HEK293 (cell line): ENCODE measurements at regions not wholly inside any gene's neighbourhood (a gene's known extent, or its start where the extent isn't known, plus 50 kb on each side); places are given as distances from the start of the nearest gene placed in this dataset.

ENCODE experiments used
- CTCF ChIA-PET: fragments of 350-600 bp; formaldehyde crosslinking; extraction: SDS; loops from one replicate; lab custom pipeline; 2021; ENCODE audit warnings: antibody characterized with exemption; lab: Yijun Ruan, JAX
- POLR2A ChIA-PET: fragments of 300-600 bp; formaldehyde crosslinking; extraction: SDS; loops from one replicate; lab custom pipeline; 2020; ENCODE audit warnings: antibody characterized with exemption, inconsistent platforms; lab: Yijun Ruan, JAX
- H3K27ac ChIP-seq: fragments of 200-500 bp; sonication (Bioruptor generic); 2 replicates; pipeline ENCODE4 v1.5.1; 2014; ENCODE audit warnings: low read depth, low read length, control low read depth, inconsistent platforms; ENCODE audit errors: extremely low read depth
- H3K36me3 ChIP-seq, 2 experiments: fragments of 200-500 bp in 1 of 2; sonication (Bioruptor generic) in 1 of 2; 1 replicate in 1 of 2; 2 replicates in 1 of 2; pipeline ENCODE4 v1.5.1; 2014 to 2017; ENCODE audit warnings: inconsistent platforms in 2 of 2, low read length in 2 of 2; ENCODE audit not compliant: control insufficient read depth in 2 of 2, insufficient read depth in 1 of 2
- H3K4me1 ChIP-seq: fragments of 200-500 bp; sonication (Bioruptor generic); 2 replicates; pipeline ENCODE4 v1.5.1; 2014; ENCODE audit warnings: mild to moderate bottlenecking, low read length, inconsistent platforms; ENCODE audit not compliant: control insufficient read depth, insufficient read depth
- H3K4me3 ChIP-seq: 2 replicates; pipeline ENCODE4 v1.5.1; 2011; ENCODE audit warnings: low read depth, mild to moderate bottlenecking, control low read depth, low read length, moderate library complexity
- H3K9me3 ChIP-seq: fragments of 200-500 bp; sonication (Bioruptor generic); 2 replicates; pipeline ENCODE4 v1.5.1; 2014; ENCODE audit warnings: low read depth, low read length, inconsistent platforms; ENCODE audit not compliant: control insufficient read depth, insufficient read depth
- ATF2 ChIP-seq: fragments of 450-650 bp; formaldehyde crosslinking; IDR thresholded peaks from 2 replicates; pipeline ENCODE4 v1.5.1; 2016; ENCODE audit warnings: missing biosample characterization, missing genetic modification characterization, low read depth
- HOXC10 ChIP-seq: sonication (generic); formaldehyde crosslinking; IDR thresholded peaks from 2 replicates; pipeline ENCODE4 v1.8.1; 2023; ENCODE audit warnings: mild to moderate bottlenecking, missing genetic modification reagents
- INSM2 ChIP-seq: fragments of 450-650 bp; formaldehyde crosslinking; IDR thresholded peaks from 2 replicates; pipeline ENCODE4 v1.5.1; 2016; ENCODE audit warnings: missing biosample characterization, missing genetic modification characterization
- KLF10 ChIP-seq: fragments of 450-650 bp; IDR thresholded peaks from 2 replicates; pipeline ENCODE4 v1.5.1; 2018; ENCODE audit warnings: missing biosample characterization, mild to moderate bottlenecking, missing genetic modification characterization
- MZF1 ChIP-seq: fragments of 450-650 bp; formaldehyde crosslinking; IDR thresholded peaks from 2 replicates; pipeline ENCODE4 v1.5.1; 2017; ENCODE audit warnings: missing biosample characterization, missing genetic modification characterization, borderline replicate concordance
- REST ChIP-seq: fragments of 450-650 bp; formaldehyde crosslinking; IDR thresholded peaks from 2 replicates; pipeline ENCODE4 v1.5.1; 2016; ENCODE audit warnings: missing biosample characterization, missing genetic modification characterization
- SCRT1 ChIP-seq: fragments of 450-650 bp; formaldehyde crosslinking; IDR thresholded peaks from 2 replicates; pipeline ENCODE4 v1.5.1; 2016; ENCODE audit warnings: missing biosample characterization, missing genetic modification characterization, borderline replicate concordance
- ZBTB10 ChIP-seq: fragments of 450-650 bp; formaldehyde crosslinking; IDR thresholded peaks from 2 replicates; pipeline ENCODE4 v1.5.1; 2016; ENCODE audit warnings: missing biosample characterization, missing genetic modification characterization
- ZBTB7A ChIP-seq: fragments of 450-650 bp; formaldehyde crosslinking; IDR thresholded peaks from 2 replicates; pipeline ENCODE4 v1.5.1; 2016; ENCODE audit warnings: low read depth, missing biosample characterization, missing genetic modification characterization
- ZFHX2 ChIP-seq: fragments of 450-650 bp; formaldehyde crosslinking; conservative IDR thresholded peaks from 2 replicates; pipeline ENCODE4 v1.5.1; 2016; ENCODE audit warnings: missing biosample characterization, missing genetic modification characterization
- ZFP37 ChIP-seq: fragments of 450-650 bp; formaldehyde crosslinking; IDR thresholded peaks from 2 replicates; pipeline ENCODE4 v1.5.1; 2016; ENCODE audit warnings: missing biosample characterization, missing genetic modification characterization
- ZNF121 ChIP-seq: fragments of 450-650 bp; formaldehyde crosslinking; IDR thresholded peaks from 2 replicates; pipeline ENCODE4 v1.5.1; 2016; ENCODE audit warnings: missing biosample characterization, missing genetic modification characterization
- ZNF16 ChIP-seq: fragments of 450-650 bp; formaldehyde crosslinking; IDR thresholded peaks from 2 replicates; pipeline ENCODE4 v1.5.1; 2016; ENCODE audit warnings: low read depth, missing biosample characterization, missing genetic modification characterization
- ZNF23 ChIP-seq: fragments of 450-650 bp; formaldehyde crosslinking; IDR thresholded peaks from 2 replicates; pipeline ENCODE4 v1.5.1; 2016; ENCODE audit warnings: missing biosample characterization, missing genetic modification characterization, borderline replicate concordance
- ZNF274 ChIP-seq, 2 experiments: fragments of 200-500 bp in 1 of 2; fragments of 450-650 bp in 1 of 2; sonication (Bioruptor generic) in 1 of 2; formaldehyde crosslinking in 1 of 2; IDR thresholded peaks; 2 replicates each; pipeline versions ENCODE4 v1.5.1 to v1.6.1; 2014 to 2016; ENCODE audit warnings: borderline replicate concordance in 1 of 2, inconsistent platforms in 1 of 2, low read length in 1 of 2, missing biosample characterization in 1 of 2, missing genetic modification characterization in 1 of 2
- ZNF37A ChIP-seq: fragments of 450-650 bp; IDR thresholded peaks from 2 replicates; pipeline ENCODE4 v1.5.1; 2018; ENCODE audit warnings: missing biosample characterization, missing genetic modification characterization
- ZNF488 ChIP-seq: fragments of 450-650 bp; formaldehyde crosslinking; IDR thresholded peaks from 2 replicates; pipeline ENCODE4 v1.5.1; 2016; ENCODE audit warnings: missing biosample characterization, missing genetic modification characterization
- ZNF549 ChIP-seq: fragments of 450-650 bp; IDR thresholded peaks from 2 replicates; pipeline ENCODE4 v1.5.1; 2018; ENCODE audit warnings: missing biosample characterization, missing genetic modification characterization, mild to moderate bottlenecking, inconsistent platforms, moderate library complexity
- ZNF560 ChIP-seq: fragments of 450-650 bp; formaldehyde crosslinking; IDR thresholded peaks from 2 replicates; pipeline ENCODE4 v1.5.1; 2017; ENCODE audit warnings: missing biosample characterization, missing genetic modification characterization, borderline replicate concordance
- ZNF571 ChIP-seq: fragments of 450-650 bp; formaldehyde crosslinking; IDR thresholded peaks from 2 replicates; pipeline ENCODE4 v1.5.0; 2017; ENCODE audit warnings: missing biosample characterization, missing genetic modification characterization
- ZNF610 ChIP-seq: fragments of 450-650 bp; formaldehyde crosslinking; IDR thresholded peaks from 2 replicates; pipeline ENCODE4 v1.5.1; 2016; ENCODE audit warnings: missing biosample characterization, missing genetic modification characterization, borderline replicate concordance
- ZNF645 ChIP-seq: fragments of 450-650 bp; formaldehyde crosslinking; IDR thresholded peaks from 2 replicates; pipeline ENCODE4; 2016; ENCODE audit warnings: missing biosample characterization, missing genetic modification characterization
- ZNF707 ChIP-seq: fragments of 450-650 bp; formaldehyde crosslinking; IDR thresholded peaks from 2 replicates; pipeline ENCODE4 v1.5.1; 2016; ENCODE audit warnings: missing biosample characterization, missing genetic modification characterization
- ZSCAN16 ChIP-seq: fragments of 450-650 bp; formaldehyde crosslinking; IDR thresholded peaks from 2 replicates; pipeline ENCODE4 v1.5.1; 2016; ENCODE audit warnings: missing biosample characterization, missing genetic modification characterization

- TF ChIP-seq ZNF645 (tag by site-specific recombination), result no peak
- TF ChIP-seq ZNF549 (tag by site-specific recombination), result no peak
- TF ChIP-seq SCRT1 (tag by site-specific recombination), result no peak
- TF ChIP-seq ZBTB7A (tag by site-specific recombination), result no peak
Measured at GRCh38 chr4:111480510-111480909, 664.7 kb upstream of the FAM241A start (continued).

- TF ChIP-seq ZNF610 (tag by site-specific recombination) (no peak), ZNF571 (no peak), MZF1 (tag by site-specific recombination) (no peak), ZNF121 (tag by site-specific recombination) (no peak), ZNF16 (tag by site-specific recombination) (no peak), KLF10 (no peak), REST (no peak), ZSCAN16 (tag by site-specific recombination) (no peak), ZBTB10 (tag by site-specific recombination) (no peak), ZNF37A (no peak), HOXC10 (CRISPR knock-in tag) (no peak), INSM2 (tag by site-specific recombination) (no peak), ZNF707 (tag by site-specific recombination) (no peak), ZNF560 (tag by site-specific recombination) (no peak), ZNF274 (IDR thresholded peaks at IDR 0.05; ENCODE audit: low read length) (no peak), ZNF274 (tag by site-specific recombination; IDR thresholded peaks at IDR 0.05; ENCODE audit: borderline replicate concordance) (no peak), ATF2 (tag by site-specific recombination) (no peak), ZFP37 (tag by site-specific recombination) (no peak), ZNF488 (tag by site-specific recombination) (no peak), ZFHX2 (tag by site-specific recombination) (no peak), ZNF23 (tag by site-specific recombination) (no peak)
- Histone ChIP-seq H3K4me3 (no peak overlapping the region), H3K9me3 (no peaks in the 10 kb centered on the region), H3K27ac (no peak overlapping the region), H3K36me3 (no peaks in the 10 kb centered on the region), H3K4me1 (no peaks in the 10 kb centered on the region)
- ChIA-PET POLR2A (no interaction called here), CTCF (no interaction called here)
Measured at GRCh38 chr4:111483375-111484169, 661.7 kb upstream of the FAM241A start.
